GM21423 (cell line): ENCODE measurements at regions not wholly inside any gene's neighbourhood (a gene's known extent, or its start where the extent isn't known, plus 50 kb on each side); places are given as distances from the start of the nearest gene placed in this dataset.

Experiments used
- ATAC-seq: cut with Tn5 transposase; IDR thresholded peaks from one replicate; pipeline ENCODE4 v1.9.1; 2021; ENCODE audit warnings: mild to moderate bottlenecking, moderate library complexity; ENCODE audit not compliant: unreplicated experiment

DNA sequence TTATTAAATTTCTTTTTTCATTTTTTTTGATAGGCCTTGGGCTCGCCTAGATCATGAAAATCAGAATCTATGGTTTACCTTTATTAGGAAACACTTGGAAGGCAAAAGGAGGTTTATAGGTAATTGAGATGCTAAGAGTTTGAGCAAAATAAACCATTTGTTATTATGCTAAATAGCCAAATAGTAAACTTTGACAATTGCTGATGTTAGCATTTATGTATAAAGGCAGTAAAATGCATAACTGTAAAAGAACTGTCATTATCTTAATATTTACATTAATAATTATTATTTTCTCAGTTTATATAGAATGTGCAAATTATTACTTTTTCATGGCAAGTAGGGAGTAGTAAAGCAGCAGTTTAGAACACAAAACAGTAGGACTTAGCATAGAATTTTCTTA lies 1737.8 kb upstream of the PRR20A start:
- ATAC-seq = no peak

DNA sequence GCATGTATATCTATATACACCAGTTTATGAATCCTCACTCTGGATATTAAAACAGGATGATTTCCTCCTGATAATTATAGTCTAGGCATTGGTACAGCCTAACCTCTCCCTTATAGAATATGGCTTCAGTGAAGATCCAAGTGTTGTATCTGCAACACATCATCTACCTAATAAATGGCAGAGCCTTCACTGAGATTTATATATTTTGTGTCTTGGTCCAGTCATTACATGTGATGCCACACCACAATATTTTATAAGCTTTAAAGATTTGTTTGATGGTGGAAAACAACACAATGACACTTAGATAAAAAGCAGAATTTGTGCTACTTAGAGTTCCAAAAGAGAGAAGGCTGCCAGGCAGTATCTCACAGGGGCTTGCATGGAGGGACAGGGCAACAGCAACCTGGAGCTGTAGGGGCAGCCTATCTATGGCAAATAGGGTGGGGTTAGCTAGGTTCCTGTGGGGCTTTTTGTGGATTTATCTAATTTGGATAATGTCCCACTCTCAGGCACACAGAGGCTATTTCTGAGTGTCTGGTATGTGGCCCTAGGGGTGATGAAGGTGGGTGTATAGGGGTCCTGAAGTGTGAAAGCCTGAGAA lies 1736.7 kb upstream of the PRR20A start:
- ATAC-seq = no peak

DNA sequence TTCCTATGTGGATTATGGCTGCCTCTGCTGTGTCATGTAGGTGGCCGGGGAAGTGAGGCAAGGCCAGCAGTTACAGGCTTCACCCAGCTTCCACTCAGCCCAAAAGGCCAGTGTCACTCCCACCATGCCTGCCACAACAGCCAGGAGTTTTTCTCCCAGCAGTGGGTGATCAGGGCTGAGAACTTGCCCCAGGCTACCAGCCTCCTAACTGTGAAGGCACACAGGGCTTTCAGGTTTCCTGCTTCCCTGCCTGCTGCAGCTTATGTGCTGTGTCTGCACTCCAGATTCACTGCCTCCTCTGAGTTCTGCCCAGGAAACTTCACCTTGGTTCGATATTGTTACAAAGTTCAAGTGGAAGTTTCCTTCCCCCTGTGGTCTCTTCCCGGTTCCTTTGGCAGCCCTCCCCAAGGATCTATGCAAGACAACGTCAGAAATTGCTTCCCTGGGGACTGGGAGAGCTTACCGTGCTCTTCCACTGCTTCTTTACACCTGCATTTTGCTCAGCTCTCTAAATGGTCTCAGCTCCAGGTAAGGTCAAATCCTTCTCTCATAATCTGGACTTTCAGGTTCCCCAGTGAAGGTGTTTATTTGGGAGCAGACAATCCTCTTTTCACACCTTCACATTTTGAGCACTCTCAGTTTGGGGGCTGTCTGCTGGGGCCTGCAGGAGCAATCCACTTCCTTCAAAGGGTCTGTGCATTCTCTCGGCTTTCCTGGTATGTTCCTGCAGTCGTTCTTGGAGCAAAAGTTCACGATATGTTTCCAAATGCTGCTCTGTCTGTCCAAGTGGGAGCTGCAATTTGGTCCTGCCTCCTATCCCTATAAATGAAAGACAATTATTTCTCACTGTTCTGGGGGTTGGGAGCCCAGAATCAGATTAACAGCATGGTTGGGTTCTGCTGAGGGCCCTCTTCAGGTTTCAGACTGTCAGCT lies 1730.1 kb upstream of the PRR20A start:
- no peak for ATAC-seq

DNA sequence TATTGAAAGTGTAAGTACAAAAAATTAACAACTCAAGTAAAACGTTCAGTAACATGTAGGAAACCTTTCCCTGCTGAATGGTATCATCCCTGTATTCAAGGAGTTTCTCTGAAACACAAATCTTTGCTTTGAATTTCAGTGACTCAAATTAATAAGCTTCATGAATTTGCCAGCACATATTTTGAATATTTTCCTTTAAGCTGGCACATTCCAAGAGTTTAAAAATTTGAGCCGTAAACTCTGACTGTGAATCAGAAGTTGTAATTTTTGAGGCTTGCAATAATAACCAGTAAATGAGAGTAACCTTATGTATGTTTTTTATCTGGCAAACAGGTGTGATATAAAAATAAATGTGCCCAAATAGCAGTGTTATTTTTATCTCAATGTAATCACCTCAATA lies 1722.6 kb upstream of the PRR20A start:
- no peak for ATAC-seq

DNA sequence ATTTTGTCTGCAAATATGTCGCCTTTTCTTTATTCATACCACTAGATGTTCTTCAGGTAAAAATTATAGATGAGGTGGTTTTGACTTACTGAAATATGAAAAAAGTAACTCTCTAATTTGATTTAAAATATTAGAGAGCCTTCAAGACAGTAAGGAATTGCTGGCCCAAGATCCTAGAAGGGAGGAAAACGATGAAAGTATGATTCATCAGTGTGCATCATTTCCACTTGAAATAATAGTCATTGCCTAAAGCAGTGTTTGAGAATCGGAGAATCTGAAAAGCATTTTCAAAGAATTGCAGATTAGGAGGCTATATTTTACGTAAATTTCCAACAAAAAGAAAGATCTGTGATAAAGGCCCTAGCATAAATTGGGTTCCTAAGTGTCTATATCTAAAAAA lies 1707.9 kb upstream of the PRR20A start:
- no peak for ATAC-seq

DNA sequence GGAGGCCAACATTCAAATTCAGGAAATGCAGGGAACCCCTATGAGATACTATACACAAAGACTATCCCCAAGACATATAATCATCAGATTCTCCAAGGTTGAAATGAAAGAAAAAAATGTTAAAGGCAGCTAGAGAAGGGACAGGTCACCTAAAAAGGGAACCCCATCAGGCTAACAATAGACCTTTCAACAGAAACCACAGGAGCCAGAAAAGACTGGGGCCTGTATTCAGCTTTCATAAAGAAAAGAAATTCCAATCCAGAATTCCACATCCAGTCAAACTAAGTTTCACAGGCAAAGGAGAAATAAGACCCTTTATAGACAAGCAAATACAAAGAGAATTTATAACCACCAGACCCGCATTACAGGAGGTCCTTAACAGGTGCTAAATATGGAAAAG lies 1703.6 kb upstream of the PRR20A start:
- ATAC-seq = no peak

DNA sequence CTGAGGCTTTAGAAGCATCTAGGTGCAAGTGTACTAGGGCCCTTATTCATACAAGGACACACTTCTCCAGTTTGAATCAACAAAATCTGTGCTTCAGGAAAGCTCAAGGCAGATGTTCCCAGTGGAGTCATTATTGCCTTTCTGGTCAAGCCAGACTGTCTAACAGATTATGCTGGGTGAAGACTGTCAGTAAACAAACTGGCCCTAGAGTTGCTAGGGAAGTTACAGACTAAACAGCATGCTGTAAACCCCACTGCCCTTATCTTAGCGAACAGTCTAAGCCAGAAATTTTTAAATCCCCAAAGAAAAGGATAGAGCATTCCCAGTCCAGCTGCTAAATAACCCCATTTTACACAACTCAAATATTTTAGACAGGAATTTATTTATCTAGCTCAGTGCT lies 1701.3 kb upstream of the PRR20A start:
- ATAC-seq = no peak

DNA sequence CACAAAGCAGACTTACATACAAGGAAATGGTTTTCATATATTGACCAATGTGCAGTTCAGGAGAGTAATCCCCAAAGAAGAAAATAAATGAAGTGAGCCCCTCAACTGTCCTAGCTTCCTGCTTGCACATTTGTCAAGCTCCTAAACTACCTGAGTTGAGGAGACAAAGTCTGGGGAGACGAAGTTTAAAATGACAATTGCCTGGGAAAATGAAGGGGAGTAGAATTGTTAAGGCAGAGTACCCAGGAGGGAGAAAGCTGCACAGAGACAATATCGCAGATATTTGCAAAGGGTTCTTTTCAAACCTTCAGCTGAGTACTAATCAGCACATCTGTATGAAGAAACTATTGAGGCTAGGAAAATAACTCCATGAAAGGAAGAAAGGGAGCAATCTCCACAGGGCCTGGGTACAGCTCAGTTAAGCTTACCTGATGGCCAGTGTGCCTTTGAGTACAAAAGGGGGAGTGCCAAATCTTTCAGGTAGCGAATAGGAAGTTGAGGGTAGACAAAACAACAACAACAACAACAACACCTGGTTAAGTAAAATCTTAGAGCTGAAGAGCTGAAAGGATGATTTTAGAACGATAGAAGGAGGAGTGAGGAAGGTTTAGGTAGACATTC lies 1700.1 kb upstream of the PRR20A start:
- no peak for ATAC-seq

DNA sequence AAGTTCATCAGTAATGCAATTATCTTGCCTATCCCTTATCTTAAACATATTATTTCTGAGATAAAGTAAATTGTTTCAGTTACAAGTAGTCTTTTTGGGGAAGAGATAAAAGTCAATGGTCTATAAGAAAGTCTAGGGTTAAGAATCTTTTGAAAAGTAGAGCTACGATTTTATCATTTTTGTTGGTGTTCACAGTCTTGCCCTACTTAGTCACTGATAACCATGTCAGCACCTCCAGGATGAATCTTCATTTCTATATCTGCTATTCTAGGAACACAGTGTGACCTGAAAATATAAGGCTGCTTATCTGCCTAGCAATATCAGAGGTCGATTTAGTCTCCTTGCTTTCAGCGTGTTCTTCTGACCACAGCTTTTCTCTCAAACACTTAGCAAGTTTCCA lies 1676.5 kb upstream of the PRR20A start:
- no peak for ATAC-seq

DNA sequence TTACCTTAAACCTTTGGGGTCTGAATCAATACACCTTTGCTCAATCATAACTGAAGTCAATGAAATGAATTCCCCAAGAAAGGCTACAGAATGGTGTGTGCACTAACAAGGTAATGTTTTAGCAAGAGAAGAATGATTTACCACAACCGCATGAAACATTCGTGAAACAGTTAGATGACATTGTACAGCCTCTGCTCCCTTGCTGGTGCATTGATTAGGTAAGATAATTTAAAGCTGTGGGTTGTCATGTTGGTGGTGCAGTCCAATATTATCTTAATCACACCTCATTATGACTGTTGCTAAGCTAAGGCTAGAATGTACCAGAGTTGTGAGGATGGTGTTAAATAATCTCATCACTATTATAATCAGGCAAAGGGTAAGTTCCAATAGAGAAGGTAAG lies 1673.2 kb upstream of the PRR20A start:
- no peak for ATAC-seq

DNA sequence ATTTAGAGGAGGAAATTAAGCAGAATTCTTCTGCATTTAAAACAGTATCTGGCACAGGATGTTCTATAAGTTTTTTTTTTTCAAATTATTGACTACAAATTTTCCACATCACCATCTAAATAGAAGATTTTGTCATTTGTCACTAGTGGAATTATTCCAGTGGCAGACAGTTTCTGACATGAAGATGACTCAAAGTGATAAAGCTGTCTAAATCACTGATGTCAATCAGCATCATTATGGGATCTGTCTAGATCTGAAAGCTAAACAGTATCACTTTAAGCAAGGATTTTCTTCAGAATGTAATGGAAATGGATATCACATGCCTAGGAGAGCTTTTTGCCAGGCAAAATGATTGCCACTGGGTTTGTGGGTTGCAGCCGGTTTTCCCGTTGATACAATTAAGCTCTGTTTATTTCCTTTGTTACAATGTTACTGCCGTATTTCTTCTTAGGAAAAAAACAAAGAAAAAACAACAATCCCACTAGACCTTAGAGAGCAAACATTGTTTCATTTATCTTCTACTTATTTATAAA lies 1657.0 kb upstream of the PRR20A start:
- no peak for ATAC-seq

DNA sequence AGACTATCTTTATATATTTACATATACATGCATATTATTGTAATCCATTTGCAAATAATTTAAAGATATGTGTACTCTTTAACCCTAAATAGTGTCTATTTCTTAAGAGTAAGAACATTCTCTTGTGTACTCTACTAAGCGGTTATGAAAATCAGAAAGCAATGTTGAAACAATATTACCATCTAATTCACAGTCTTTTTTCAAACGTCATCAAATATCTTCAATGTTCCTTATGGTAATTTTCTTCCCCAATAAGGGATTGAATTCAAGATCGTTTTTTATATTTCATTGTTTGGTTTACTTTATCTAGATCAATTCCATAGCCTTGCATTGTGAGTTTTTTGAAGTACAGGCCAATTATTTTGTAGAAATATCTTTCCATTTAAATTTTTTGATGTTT lies 1647.4 kb upstream of the PRR20A start:
- no peak for ATAC-seq

DNA sequence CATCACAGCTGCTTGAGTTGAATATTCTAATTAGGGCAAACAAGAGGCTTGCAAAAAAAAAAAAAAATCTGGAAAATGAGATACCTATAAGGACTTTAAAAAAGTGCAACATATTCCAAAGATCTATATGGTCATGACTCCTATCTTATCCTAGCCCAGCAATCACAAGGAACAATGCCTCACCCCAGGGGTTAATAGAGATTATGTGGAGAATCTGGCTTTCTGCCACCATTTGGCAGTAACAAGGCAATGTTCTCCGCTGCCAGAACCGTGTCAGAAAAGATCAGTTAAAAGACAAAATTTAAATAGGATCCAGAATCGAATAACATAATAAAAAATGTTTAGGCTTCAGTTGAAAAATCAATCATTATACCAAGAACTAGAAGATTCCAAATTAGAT lies 1643.2 kb upstream of the PRR20A start:
- ATAC-seq = no peak

DNA sequence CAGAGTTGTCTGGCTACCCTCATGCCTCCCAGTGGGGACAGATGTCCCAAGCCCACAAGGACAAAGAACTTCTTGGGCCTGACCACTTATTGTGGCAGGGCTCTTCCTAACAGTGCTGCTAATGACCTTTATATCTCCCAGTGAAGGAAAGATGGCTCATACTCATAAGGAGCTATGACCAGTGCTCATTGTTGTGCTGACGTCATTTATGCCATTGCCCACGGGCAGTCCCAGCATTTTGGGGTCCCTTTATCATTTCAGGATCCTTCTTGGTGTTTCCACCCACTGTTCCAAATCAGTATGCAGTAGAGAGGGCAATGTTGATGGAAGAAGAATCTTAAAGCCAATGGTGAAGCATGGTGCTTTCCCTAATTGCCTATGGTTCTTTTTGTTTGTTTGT lies 1640.0 kb upstream of the PRR20A start:
- no peak for ATAC-seq

DNA sequence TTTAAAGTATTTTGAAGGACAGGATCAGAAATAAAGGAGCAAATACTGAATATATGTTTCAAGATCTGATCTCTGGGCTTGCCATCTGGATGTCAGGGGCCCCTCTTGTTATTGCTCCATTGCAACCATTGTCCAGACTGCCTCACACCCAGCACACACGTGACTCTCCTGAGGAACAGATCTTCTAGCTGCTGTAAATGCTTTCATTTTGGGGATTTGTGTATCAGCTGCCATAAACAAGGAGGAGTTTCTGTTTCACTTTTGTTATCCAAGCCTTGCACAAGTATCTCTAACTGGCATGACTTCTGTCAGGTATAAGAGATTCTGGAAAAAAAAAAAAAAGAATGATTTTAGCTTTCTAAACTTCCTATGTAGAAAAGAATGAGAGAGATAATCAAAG lies 1624.1 kb upstream of the PRR20A start:
- ATAC-seq = no peak

DNA sequence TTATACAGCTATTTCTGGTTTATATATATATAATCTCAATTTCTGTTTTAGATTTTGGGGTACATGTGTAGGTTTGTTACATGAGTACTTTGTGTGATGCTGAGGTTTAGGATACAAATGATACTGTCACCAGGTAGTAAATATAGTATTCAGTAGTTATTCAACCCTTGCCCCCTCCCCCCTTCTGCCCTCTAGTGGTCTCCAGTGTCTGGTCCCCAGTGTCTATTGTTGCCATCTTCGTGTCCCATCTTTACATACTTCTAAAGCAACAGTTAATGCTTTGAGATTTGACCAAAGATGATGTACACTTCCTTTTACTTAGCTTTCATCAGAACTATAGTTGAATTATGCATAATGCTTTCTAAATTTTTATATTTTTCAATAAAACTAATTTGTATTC lies 1623.4 kb upstream of the PRR20A start:
- ATAC-seq = no peak

DNA sequence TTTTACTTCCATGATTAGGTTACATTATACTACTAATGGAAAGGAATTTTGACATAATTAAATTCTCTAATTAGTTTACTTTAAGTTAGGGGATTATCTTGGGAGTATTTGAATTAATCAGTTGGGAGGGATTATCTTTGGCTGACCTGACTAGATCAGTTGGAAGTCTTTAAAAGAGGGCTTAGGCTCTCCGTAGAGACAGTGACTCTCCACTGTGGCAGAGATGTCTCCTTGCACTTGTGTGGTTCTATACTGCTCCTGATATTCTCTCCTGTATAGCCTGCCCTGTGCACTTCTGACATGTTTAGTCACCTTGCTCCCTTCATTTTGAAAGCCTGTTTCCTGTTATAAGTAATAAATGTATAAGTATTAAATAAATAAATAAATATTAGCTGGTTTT lies 1612.3 kb upstream of the PRR20A start:
- no peak for ATAC-seq

DNA sequence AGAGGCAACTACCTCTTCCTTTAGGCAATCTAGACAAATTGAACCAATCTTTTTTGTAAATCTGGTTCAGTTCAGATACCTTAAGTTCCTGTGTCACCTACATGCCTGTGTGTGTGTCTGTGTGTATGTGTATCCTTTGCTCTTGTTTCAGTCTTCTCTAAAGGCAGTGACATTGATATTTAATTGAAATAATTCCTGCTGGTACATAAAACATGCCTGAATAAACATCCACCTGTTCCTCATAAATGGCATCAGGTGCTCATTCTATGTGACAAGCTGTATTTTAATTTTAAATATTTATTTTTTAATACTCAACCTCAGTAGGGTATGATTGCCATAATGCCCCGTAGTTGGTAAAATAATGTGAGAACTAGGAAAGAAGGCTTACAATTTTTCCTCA lies 1606.4 kb upstream of the PRR20A start:
- ATAC-seq = no peak

DNA sequence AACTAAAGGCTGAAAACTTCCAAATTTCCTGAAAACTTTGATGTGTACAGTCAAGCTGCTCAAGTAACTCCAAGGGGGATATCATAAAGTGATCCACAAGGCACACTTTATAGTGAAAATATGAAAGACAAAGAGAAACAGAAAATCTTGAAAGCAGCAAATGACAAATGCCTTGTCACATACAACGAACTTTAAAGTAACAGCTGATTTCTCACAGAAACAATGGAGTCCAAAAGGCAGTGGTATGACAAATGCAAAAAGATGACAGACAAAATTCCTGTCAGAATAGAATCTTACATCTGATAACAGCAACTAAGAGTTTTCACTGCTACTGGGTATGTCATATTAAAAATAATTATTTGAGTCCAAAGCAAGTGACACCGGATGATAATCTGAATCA lies 1602.3 kb upstream of the PRR20A start:
- no peak for ATAC-seq

DNA sequence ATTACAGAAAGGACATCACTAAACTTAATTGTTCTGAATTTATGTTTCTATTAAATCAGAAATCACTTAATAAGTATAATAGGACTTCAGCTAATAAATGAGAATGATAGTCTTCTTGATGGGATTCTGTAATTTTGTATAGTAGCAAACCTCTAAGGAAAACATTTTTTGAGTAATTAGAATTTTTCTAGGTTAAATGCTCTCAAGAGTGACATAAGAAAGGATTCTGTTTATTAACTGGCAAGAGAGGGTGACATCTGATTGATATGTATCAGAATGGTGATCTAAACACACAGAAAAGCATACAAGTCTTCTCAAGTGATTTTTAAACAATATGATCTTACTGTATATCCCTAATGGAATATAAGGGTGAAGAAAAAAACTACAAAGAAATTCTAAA lies 1597.7 kb upstream of the PRR20A start:
- no peak for ATAC-seq

DNA sequence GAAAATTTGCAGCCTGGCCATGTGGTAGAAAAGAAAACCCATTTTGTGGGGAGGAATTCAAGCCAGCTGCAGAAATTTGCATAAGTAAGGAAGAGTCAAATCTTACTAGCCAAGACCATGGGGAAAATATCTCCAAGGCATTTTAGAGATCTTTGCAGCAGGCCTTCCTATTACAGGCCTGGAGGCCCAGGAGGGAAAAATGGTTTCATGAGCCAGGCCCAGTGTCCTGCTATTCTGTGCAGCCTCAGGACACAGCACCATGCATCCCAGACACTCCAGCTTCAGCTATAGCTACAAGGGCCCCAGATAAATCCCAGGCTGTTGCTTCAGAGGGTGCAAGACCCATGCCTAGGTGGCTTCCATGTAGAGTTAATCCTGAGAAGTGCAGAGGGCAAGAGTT lies 1590.1 kb upstream of the PRR20A start:
- no peak for ATAC-seq

DNA sequence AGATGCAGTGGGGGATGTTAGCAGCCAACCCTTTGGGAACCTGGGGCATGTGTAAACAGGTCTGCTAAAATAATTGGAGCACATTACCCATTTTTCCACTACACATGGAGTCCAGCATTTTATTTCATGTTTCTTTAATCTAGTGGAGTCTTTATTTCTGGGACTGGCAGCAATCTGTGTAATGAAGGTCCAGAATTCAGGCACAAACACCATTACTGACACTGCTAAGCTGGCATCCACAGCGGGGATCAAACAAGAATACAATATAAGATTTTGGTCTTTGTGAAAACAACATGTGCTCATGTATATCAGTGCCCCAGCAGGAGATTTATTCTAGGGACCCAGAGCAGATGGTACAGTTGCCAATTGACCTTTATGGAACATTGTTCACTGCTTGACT lies 1587.0 kb upstream of the PRR20A start:
- no peak for ATAC-seq
